K562 (cell line): ENCODE measurements at regions not wholly inside any gene's neighbourhood (a gene's known extent, or its start where the extent isn't known, plus 50 kb on each side); places are given as distances from the start of the nearest gene placed in this dataset.

Source experiments
- ATAC-seq: fragments of 200-7000 bp; cut with Tn5 transposase; 3 replicates; pipeline ENCODE4 v1.9.1; 2020; ENCODE audit warnings: moderate library complexity
- BruUV-seq: library from RNA; stranded (reverse); fragments of 400-500 nt; replicated peaks from 2 replicates; lab custom pipeline; 2021; lab: Mats Ljungman, UMichigan
- CTCF ChIA-PET: fragments of 300-600 bp; formaldehyde crosslinking; extraction: SDS; loops from one replicate; lab custom pipeline; 2021; ENCODE audit warnings: low intra/inter-chr PET ratio; lab: Yijun Ruan, JAX
- POLR2A ChIA-PET: fragments of 300-600, 350-650 bp; sonication (Branson Sonifier 250); formaldehyde crosslinking; extraction: SDS; loops from one replicate; lab custom pipeline; 2021; ENCODE audit warnings: antibody characterized with exemption, inconsistent platforms; lab: Yijun Ruan, JAX
- DNase-seq, 4 experiments: peaks; one replicate each; pipeline versions ENCODE4 v3.0.0 to v3.0.0-alpha.2; 2011 to 2018; ENCODE audit warnings: low spot score in 3 of 4, mixed read lengths in 3 of 4; ENCODE audit errors: extremely low read depth in 1 of 4
- FAIRE-seq: peaks from 2 replicates; lab custom pipeline; 2011; peaks lifted over from hg19 to GRCh38; lab: Jason Lieb, UNC
- H2AFZ ChIP-seq: 2 replicates; pipeline ENCODE4 v1.6.0; 2011; ENCODE audit warnings: low read depth, low read length, control low read depth, inconsistent platforms
- H3K27ac ChIP-seq: fragments of 200-600 bp; 3 replicates; pipeline ENCODE4 v1.8.0; 2011; ENCODE audit warnings: low read depth, mild to moderate bottlenecking, control low read depth, inconsistent platforms, low read length, moderate library complexity, mixed read lengths; ENCODE audit errors: extremely low read depth
- H3K27me3 ChIP-seq, 2 experiments: fragments of 300-600 bp in 1 of 2; 2 replicates in 1 of 2; 3 replicates in 1 of 2; pipeline versions ENCODE4 v1.6.0 to v1.8.0; 2011; ENCODE audit warnings: inconsistent platforms in 2 of 2, low read length in 2 of 2, mild to moderate bottlenecking in 1 of 2, mixed read lengths in 1 of 2, moderate library complexity in 1 of 2; ENCODE audit not compliant: control insufficient read depth in 2 of 2, insufficient read depth in 2 of 2
- H3K36me3 ChIP-seq: fragments of 300-600 bp; 3 replicates; pipeline ENCODE4 v1.8.0; 2011; ENCODE audit warnings: mild to moderate bottlenecking, low read length, inconsistent platforms; ENCODE audit not compliant: control insufficient read depth, insufficient read depth
- H3K4me1 ChIP-seq, 2 experiments: fragments of 200-600 bp in 1 of 2; replicated peaks in 1 of 2; 2 replicates in 1 of 2; 3 replicates in 1 of 2; pipeline versions ENCODE4 v1.5.1 to v1.8.0; 2011; ENCODE audit warnings: inconsistent platforms in 2 of 2, low read length in 2 of 2, mild to moderate bottlenecking in 1 of 2, mixed read lengths in 1 of 2, moderate library complexity in 1 of 2; ENCODE audit not compliant: control insufficient read depth in 2 of 2, insufficient read depth in 2 of 2
- H3K4me2 ChIP-seq: 2 replicates; pipeline ENCODE4 v1.6.1; 2011; ENCODE audit warnings: low read length, control low read depth, inconsistent platforms, mixed read lengths; ENCODE audit not compliant: insufficient read depth
- H3K4me3 ChIP-seq: fragments of 200-600 bp; sonication (generic), shearing (Covaris generic); 2 replicates; pipeline ENCODE4 v1.5.1; 2016; ENCODE audit warnings: control low read depth, inconsistent platforms
- H3K79me2 ChIP-seq: fragments of 200-600 bp; 3 replicates; pipeline ENCODE4 v1.8.0; 2011; ENCODE audit warnings: low read length, inconsistent platforms; ENCODE audit not compliant: control insufficient read depth, insufficient read depth
- H3K9ac ChIP-seq, 2 experiments: 2 replicates each; pipeline versions ENCODE4 v1.6.0 to v1.6.1; 2011; ENCODE audit warnings: low read depth in 2 of 2, low read length in 2 of 2, control low read depth in 1 of 2, inconsistent platforms in 1 of 2, mild to moderate bottlenecking in 1 of 2, mixed read lengths in 1 of 2; ENCODE audit not compliant: insufficient read depth in 1 of 2
- H3K9me1 ChIP-seq: one replicate; pipeline ENCODE4 v1.6.0; 2011; ENCODE audit warnings: inconsistent platforms, mild to moderate bottlenecking, low read length, moderate library complexity; ENCODE audit not compliant: control insufficient read depth, insufficient read depth
- H3K9me3 ChIP-seq: replicated peaks from 2 replicates; pipeline ENCODE4 v1.5.1; 2011; ENCODE audit warnings: low read depth, low read length, inconsistent platforms; ENCODE audit not compliant: control insufficient read depth, insufficient read depth
- H4K20me1 ChIP-seq: replicated peaks from 2 replicates; pipeline ENCODE4 v1.6.1; 2011; ENCODE audit warnings: low read length, inconsistent platforms, mixed read lengths; ENCODE audit not compliant: control insufficient read depth, insufficient read depth
- RFX1 ChIP-seq: fragments of 450-650 bp; IDR thresholded peaks from 2 replicates; pipeline ENCODE4 v1.6.1; 2016; ENCODE audit warnings: mild to moderate bottlenecking, moderate library complexity
- ZNF76 ChIP-seq: fragments of 250-450 bp; sonication (Bioruptor Pico); IDR thresholded peaks from 2 replicates; pipeline ENCODE4 v1.4.0; 2020; ENCODE audit warnings: mild to moderate bottlenecking, moderate library complexity, borderline replicate concordance
- WGBS: fragments of 100-300 bp; shearing (Covaris generic); methylation state at CpG from one replicate; pipeline ENCODE4 v1.1.6; 2016; ENCODE audit warnings: low coverage, mixed read lengths; ENCODE audit not compliant: insufficient coverage; ENCODE audit errors: missing lambda C conversion rate; 5-methylcytosine and 5-hydroxymethylcytosine counted together
- in situ Hi-C: fragments of 300-500 bp; cut with MboI; formaldehyde crosslinking; loops from 4 replicates; pipeline ENCODE4 v1.15.0; 2018; ENCODE audit warnings: inconsistent platforms, mixed read lengths
- intact Hi-C: fragments of 100-400 bp; cut with micrococcal nuclease; formaldehyde crosslinking; loops from 2 replicates; pipeline ENCODE4 v1.14.2; 2022
- TF ChIP-seq, protein P1 (sequence below): fragments of 200-800 bp; sonication (Bioruptor generic); IDR thresholded peaks from 2 replicates; pipeline ENCODE4 v1.6.1; 2017; ENCODE audit warnings: missing genetic modification characterization, missing compliant biosample characterization
- TF ChIP-seq, protein P2 (sequence below): fragments of 450-650 bp; formaldehyde crosslinking; IDR thresholded peaks from 2 replicates; pipeline ENCODE4 v1.4.0; 2020; ENCODE audit warnings: mild to moderate bottlenecking, moderate library complexity

DNA sequence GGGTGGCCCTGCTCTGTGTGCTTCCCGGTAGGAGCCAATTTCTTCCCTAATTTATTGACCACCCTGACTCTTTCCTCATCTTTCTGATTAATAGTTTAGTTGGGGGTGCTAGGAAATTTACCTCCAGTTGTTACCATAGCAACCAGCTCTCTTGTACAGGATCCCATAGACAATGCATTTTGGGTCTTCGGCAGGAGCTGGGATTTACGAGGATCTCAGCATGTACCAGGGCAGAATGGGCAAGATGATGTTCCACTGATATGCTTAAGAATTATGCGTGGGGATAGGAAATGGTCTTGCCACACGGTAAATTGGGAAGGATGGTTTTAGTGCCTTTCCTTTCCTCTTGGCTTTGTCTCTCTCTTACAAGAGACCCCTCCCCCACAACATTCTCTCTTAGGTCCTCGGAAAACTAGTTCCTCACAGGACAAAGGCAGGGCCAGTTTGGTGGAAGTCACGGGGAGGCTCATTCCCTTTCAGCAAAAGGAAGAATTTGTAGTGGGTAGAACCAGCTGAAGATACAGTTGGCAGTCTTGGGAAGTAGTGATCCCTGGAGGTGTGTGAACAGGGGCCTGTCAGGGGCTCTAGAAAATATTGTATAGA, 133.4 kb upstream of the SHB start:
- no peak overlapping the region for H3K4me2 ChIP-seq
- FAIRE-seq (no peak), DNase-seq (no peak), ATAC-seq (no peak)
- H3K9ac ChIP-seq: no peak overlapping the region
- H3K27me3 ChIP-seq: peaks cover 4 to 25% of the 10 kb centered on the region in 2 experiments; a peak in 4 of 5 replicates
- in situ Hi-C loops: no loop called here
- CTCF ChIA-PET: no interaction called here
- intact Hi-C loops: no loop called here
- POLR2A ChIA-PET: no interaction called here
- H2AFZ ChIP-seq: no peak overlapping the region
- no peaks in the 10 kb centered on the region for H4K20me1 ChIP-seq
- no peaks in the 10 kb centered on the region for H3K9me1 ChIP-seq
- 3% methylated on average over 6 of the region's 7 CpGs for WGBS
- H3K4me3 ChIP-seq: no peak overlapping the region
- no TSS peak for BruUV-seq
- no peaks in the 10 kb centered on the region for H3K9me3 ChIP-seq
- TF ChIP-seq ZNF76 (CRISPR knock-in tag) (no peak), RFX1 (peak; percentile 81)
- TF ChIP-seq, protein P1, sequence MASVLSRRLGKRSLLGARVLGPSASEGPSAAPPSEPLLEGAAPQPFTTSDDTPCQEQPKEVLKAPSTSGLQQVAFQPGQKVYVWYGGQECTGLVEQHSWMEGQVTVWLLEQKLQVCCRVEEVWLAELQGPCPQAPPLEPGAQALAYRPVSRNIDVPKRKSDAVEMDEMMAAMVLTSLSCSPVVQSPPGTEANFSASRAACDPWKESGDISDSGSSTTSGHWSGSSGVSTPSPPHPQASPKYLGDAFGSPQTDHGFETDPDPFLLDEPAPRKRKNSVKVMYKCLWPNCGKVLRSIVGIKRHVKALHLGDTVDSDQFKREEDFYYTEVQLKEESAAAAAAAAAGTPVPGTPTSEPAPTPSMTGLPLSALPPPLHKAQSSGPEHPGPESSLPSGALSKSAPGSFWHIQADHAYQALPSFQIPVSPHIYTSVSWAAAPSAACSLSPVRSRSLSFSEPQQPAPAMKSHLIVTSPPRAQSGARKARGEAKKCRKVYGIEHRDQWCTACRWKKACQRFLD (CRISPR knock-in tag): no peak
- TF ChIP-seq, protein P2, sequence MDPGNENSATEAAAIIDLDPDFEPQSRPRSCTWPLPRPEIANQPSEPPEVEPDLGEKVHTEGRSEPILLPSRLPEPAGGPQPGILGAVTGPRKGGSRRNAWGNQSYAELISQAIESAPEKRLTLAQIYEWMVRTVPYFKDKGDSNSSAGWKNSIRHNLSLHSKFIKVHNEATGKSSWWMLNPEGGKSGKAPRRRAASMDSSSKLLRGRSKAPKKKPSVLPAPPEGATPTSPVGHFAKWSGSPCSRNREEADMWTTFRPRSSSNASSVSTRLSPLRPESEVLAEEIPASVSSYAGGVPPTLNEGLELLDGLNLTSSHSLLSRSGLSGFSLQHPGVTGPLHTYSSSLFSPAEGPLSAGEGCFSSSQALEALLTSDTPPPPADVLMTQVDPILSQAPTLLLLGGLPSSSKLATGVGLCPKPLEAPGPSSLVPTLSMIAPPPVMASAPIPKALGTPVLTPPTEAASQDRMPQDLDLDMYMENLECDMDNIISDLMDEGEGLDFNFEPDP: no peak
- no peaks in the 10 kb centered on the region for H3K36me3 ChIP-seq
- H3K4me1 ChIP-seq: no peaks in the 10 kb centered on the region; a peak in 1 of 5 replicates
- no peak overlapping the region for H3K27ac ChIP-seq
- no peaks in the 10 kb centered on the region for H3K79me2 ChIP-seq
